OCI-LY3 (cell line): ENCODE measurements at regions not wholly inside any gene's neighbourhood (a gene's known extent, or its start where the extent isn't known, plus 50 kb on each side); places are given as distances from the start of the nearest gene placed in this dataset.

ENCODE experiments used
- EZH2phosphoT487 ChIP-seq: fragments of 200-600 bp; shearing (Covaris generic); IDR thresholded peaks from 2 replicates; pipeline ENCODE4 v1.6.1; 2018; ENCODE audit warnings: antibody characterized with exemption, mixed run types, low read depth
- TF ChIP-seq, protein P1 (sequence below): fragments of 200-600, 300-600 bp; sonication (generic); IDR thresholded peaks from 2 replicates; pipeline ENCODE4 v1.5.1; 2014; ENCODE audit warnings: antibody characterized with exemption, low read length, low read depth

DNA sequence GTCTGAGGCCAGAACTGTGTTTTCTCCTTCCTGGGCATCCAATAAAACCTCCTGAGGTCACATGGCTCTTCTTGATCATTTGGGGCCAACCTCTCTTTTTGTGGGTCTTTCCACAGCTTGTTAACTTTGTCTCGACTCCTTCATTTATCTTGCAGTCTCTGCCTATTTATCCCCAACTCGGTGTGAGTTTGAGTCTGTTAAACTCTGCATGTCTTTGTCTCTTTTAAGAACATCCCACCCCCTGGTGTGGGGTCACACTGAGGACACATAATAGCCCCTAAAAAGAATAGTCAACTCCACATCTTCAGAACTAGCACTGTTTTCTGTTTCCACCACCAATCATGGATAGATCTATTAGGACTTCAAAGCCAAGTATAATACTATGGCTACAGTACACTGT is 187.2 kb downstream of the TLE3 start:
- TF ChIP-seq, protein P1, sequence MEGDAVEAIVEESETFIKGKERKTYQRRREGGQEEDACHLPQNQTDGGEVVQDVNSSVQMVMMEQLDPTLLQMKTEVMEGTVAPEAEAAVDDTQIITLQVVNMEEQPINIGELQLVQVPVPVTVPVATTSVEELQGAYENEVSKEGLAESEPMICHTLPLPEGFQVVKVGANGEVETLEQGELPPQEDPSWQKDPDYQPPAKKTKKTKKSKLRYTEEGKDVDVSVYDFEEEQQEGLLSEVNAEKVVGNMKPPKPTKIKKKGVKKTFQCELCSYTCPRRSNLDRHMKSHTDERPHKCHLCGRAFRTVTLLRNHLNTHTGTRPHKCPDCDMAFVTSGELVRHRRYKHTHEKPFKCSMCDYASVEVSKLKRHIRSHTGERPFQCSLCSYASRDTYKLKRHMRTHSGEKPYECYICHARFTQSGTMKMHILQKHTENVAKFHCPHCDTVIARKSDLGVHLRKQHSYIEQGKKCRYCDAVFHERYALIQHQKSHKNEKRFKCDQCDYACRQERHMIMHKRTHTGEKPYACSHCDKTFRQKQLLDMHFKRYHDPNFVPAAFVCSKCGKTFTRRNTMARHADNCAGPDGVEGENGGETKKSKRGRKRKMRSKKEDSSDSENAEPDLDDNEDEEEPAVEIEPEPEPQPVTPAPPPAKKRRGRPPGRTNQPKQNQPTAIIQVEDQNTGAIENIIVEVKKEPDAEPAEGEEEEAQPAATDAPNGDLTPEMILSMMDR = no peak
- no peak for TF ChIP-seq EZH2phosphoT487
